ENCODE measurements at regions not wholly inside any gene's neighbourhood (a gene's known extent, or its start where the extent isn't known, plus 50 kb on each side); places are given as distances from the start of the nearest gene placed in this dataset.

DNA sequence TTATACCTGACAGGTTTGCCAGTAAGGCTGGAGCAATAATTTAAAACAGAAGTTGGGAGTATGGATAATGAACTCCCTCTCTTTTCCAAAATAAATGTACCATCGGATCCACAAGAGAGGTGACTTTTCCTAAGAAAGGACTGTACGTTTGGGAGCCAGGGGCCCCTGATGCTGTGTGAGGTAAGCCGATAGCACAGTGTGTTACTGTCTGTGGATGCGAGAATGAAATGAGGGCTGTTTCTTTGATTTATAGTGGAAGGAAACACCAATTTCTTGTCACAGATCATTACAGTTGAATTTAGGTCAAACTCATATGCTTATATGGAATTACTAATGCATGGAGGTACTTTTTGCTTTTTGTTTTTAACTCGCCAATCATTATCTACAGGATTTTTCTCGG, 147.7 kb downstream of the ZNF664 start:
- TF ChIP-seq, protein P1, sequence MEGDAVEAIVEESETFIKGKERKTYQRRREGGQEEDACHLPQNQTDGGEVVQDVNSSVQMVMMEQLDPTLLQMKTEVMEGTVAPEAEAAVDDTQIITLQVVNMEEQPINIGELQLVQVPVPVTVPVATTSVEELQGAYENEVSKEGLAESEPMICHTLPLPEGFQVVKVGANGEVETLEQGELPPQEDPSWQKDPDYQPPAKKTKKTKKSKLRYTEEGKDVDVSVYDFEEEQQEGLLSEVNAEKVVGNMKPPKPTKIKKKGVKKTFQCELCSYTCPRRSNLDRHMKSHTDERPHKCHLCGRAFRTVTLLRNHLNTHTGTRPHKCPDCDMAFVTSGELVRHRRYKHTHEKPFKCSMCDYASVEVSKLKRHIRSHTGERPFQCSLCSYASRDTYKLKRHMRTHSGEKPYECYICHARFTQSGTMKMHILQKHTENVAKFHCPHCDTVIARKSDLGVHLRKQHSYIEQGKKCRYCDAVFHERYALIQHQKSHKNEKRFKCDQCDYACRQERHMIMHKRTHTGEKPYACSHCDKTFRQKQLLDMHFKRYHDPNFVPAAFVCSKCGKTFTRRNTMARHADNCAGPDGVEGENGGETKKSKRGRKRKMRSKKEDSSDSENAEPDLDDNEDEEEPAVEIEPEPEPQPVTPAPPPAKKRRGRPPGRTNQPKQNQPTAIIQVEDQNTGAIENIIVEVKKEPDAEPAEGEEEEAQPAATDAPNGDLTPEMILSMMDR (IDR thresholded peaks at IDR 0.05), result no peak
- TF ChIP-seq POLR2A (IDR thresholded peaks at IDR 0.05), result no peak
- TF ChIP-seq EP300 (IDR thresholded peaks at IDR 0.05), result no peak

All from tibial nerve (tissue), 4 donors.